HG03139 (cell line): ENCODE measurements at regions not wholly inside any gene's neighbourhood (a gene's known extent, or its start where the extent isn't known, plus 50 kb on each side); places are given as distances from the start of the nearest gene placed in this dataset.
"Not testable (repeated sequence)": the region's sequence is repeated elsewhere in the genome, so short reads cannot be mapped to it uniquely, and the experiment has no call there.

Experiments
- ATAC-seq: cut with Tn5 transposase; IDR thresholded peaks from one replicate; pipeline ENCODE4 v1.9.1; 2021; ENCODE audit not compliant: unreplicated experiment

DNA sequence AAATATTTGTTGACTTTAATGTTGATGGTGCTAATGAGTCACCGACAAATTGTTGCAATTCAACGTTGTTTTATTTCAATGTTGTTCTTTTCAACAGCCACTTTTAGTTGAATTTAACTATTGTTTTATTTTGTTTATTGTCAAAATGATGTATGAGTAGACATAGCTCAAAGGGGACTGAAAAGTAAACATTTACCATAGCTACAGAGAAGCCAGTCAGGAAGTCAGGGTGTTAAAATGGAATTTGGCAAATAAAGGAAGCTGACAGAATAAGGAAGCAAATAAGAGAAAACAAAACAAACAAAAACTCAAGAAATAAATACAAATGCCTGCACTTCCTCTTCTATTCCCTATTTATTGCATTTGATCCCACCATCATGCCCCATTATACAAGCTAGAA, 648.4 kb upstream of the HTR2C start:
- no peak for ATAC-seq

DNA sequence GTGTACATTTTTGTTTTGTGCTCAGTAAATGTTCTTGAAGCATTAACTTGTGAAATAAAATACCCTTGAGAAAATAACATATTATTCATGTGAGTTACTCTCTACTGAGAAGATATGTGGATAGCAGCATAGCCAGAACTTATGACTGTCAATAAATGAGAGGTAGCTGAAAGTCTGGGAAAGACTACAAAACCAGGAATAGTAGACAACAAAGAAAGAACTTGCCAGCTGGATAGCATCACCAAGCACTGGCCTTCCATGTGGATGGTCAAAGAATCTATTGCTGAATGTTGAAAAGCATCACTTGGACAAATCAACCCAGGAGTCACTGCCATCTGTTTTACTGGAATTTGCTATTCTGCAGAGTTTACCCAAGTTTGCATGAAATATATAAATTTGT, 650.0 kb upstream of the HTR2C start:
- ATAC-seq = no peak

DNA sequence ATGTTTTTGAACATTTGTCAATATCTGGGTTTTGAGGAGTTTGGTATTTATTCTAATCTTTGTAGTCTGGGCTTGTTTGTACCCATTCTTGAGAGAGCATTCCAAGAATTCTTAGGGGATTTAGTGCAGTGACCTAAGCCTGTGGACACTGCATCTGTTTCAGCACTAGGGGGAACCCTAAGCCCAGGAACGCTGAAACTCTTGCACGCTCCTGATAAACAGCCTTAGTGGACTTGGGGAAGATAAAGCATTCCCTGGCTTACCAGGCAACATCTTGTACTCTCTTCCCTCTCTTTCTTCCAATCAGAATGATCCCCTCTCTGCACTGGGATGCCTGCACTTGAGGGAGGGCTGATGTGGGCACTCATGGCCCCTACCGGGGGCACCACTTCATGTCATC, 654.9 kb upstream of the HTR2C start:
- ATAC-seq = no peak

DNA sequence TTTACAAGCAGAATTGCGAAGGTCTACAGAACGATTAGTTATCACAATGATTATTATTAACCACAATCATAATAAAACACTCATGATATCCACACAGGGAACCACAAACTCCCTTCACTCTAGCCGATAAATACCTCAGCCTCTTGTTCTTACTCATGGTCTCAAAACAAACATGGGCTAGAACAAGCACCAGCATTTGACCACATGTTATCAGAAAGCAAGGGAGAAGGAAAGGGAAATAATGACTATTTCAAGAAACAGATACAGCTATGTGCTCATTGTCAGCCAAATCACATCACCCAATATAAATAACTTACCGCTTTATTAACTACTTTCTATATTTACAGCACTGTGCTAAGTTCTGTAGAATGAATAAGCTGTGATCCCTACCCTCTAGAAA, 663.2 kb upstream of the HTR2C start:
- no peak for ATAC-seq

DNA sequence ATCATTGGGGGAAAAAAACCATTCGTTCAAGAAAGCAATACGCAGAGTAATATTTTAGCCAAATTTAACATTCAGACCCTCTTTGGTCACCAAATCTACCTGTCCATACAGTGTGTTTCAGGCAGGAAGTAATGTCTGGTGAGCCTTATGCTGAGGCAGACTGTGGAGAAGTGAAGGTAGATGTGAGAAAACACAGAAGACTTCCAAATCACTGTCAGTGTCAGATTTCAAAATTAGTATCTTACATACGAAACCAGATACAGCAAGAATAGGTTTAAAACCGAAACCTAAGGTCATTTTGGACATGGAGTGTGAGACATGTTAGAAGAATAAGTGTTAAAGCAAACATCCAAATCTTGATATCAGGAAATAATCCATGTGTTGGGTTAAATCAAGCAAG, 664.5 kb upstream of the HTR2C start:
- ATAC-seq = no peak

DNA sequence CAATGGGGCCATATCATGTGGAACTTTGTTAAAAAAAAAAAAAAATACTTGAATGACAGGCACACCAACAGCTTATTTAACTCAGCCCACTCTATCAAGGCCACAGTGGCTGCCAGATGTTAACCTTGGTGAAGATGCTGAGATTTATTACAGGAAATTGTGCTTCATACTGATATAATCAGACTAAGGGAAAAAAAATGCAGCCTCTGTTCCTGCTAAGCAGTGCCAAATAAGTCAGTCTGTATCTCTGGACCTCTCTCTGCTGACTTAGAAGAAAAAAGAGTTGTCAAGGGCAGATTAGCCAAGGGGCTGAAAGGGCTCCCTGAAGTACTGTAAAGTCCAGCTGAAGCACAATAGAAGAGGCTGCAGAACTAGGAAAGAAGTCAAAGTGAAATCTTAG, 677.7 kb upstream of the HTR2C start:
- no peak for ATAC-seq

DNA sequence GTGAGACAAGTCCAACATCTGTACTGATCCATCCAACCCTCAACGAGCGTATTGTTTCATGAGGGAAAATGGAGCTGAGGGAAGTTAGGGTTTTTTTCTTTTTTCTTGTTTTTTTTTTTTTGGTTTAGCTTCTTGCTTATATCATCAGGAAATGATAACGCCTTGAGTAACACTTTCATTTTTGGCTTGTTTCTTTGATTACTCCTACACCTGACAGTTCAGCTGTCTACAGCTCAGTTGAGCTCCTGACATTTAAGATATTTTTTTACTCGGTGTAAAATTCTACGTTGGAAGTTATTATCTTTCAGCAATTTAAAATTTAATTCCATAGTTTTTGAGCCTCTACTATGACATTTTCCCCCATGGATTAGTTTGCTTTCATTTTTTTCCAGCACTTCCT, 691.0 kb upstream of the HTR2C start:
- no peak for ATAC-seq

DNA sequence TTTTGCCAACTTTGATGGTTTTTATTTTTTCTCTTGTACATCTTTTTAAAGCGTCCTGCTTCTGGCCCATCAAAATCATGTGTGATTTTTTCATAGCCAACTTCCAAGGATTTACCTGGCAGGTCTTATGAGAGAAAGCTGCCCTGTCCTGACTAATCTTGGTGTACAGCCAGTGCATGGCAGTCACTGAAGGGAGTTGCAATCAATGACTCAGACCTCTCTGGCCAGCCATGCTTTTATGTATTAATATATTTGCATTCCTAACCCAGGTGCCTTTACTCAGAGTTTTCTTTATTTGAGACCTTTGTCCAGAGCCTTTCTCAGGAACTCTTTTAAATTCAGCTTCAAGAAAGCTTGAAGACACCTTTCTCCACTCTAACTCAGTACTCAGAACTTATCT, 691.5 kb upstream of the HTR2C start:
- ATAC-seq = no peak

DNA sequence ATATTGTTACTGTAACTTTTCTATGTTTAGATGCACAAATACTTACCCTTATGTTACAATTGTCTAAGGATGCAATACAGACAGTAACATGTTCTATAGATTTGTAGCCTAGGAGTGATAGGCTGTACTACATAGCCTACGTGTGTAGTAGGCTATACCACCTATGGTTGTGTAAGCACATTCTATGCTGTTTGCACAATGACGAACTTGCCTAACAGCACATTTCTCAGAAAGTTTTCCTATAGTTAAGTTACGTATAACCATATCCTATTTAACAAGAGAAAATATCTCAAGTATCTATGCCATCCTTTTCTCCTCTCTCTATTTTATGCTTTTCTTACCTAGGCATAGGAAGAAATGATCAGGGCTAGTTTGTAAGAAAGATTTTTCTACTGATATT, 710.8 kb upstream of the HTR2C start:
- no peak for ATAC-seq

DNA sequence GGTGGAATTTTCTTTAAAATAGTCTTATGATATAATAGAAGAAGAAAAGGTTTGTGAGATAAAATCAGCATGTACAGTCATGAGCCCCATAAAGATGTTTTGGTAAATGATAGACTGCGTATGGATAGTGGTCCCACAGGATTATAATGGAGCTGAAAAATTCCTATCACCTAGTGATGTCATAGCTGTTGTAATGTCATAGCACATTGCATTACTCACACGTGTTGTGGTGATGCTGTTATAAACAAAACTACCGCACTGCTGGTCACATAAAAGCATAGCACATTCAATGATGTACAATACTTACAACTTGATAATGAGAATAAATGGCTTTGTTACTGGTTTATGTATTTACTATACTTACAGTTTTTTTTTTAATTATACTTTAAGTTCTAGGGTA, 715.2 kb upstream of the HTR2C start:
- ATAC-seq = no peak

DNA sequence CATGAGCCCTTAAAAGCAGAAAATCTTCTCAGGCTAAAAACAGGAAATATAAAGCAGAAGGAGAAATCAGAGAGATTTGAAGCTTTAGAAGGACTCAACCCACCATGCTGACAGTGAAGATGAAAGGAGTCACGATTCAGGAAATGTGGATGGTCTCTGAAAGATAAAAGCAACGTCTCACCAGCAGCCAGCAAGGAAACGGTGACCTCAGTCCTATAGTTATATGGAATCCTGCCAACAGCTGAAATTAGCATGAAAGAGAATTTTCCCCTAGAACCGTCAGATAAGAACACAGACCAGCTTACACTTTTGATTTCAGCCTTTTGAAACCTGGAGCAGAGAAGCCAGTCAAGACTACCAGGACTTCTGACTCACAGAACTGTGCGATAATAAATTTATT, 715.7 kb upstream of the HTR2C start:
- no peak for ATAC-seq

DNA sequence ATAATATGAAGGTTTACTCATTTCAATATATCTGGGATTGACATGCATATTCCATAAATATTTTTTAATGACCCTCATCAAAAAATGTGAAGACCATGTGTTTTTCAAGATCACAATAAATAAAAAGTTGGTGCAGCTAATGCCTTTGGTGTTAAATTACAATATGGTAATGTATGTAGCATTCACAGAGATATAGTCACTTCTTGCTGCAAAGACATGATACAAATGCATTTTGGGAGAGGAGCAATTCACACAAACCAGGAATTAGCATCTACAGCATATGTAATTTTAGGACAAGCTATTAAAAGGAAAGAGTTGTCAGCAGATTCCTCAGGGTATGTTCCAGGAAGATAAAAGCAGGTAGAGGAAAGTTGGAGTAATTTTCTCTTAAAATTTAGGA, 734.5 kb upstream of the HTR2C start:
- no peak for ATAC-seq

DNA sequence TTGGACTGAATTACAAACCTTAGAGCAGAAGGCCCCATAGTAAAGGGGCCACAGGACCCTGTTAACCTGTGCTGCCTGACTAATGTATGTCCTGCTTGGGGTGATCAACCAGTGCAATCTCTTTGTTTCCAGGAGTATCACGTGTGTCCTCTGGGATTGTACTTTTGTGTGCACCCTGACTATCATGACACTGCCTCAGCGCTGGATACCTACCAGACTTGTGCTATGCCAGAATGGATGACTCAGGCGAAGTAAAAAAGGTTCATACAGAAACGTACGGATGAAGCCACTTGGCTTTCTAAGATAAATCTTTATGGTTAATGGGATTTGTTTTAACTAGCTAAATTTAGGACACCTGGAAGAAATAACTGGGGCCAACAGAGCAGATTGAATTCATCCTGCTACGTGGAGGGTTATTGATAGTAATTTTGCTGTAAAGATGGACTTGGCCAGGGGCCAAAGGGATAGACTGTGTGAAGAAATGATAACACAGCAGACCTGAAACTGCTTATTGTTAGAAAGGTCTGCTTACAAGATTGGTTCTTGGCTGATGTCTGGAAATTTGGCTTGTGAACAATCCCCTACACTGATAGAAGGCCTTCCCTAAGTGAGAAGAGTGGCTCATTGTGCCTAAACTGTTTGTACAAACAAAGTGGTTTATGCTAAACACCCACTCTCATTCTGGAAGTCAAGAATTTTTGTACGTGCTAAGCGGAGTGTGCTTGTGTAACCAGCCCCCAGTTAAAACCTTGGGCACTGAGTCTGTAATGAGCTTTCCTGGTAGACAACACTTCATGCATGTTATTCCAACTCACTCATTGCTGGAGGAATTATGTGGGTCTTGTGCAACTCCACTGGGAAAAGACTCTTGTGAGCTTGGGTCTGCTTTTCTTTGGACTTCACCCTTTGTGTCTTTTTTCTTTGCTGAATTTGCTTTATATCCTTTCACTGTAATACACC, 750.5 kb upstream of the HTR2C start:
- no peak for ATAC-seq

DNA sequence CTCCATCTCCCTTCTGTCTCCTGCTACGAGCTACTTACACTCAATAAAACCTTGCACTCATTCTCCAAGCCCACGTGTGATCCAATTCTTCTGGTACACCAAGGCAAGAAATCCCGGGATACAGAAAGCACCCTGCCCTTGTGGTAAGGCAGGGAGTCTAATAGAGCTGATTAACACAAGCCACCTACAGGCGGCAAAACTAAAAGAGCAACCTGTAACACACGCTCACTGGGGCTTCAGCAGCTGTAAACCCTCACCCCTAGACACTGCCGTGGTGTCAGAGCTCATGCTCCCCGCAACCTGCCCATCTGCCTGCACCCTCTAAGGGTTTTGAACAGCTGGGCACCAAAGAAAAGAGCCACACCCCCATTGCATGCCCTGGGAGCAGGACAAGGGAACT, 755.4 kb upstream of the HTR2C start:
- no peak for ATAC-seq

DNA sequence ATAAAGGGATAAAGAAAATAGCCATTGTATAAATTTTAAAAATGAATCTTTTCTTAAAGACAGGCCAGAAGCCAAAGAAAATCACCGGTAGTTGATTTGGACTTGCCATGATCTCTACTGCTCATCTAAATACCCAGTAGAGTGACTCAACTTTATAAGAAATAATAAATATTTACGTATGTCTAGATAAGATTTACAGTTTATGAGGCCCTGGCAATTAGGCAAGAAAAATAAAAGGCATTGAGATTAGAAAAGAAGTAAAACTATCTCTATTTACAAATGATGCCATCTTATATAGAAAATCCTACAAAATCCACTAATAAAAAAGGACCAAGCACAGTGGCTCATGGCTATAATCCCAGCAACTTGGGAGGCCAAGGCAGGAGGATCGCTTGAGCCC, 765.5 kb upstream of the HTR2C start:
- ATAC-seq = no peak

DNA sequence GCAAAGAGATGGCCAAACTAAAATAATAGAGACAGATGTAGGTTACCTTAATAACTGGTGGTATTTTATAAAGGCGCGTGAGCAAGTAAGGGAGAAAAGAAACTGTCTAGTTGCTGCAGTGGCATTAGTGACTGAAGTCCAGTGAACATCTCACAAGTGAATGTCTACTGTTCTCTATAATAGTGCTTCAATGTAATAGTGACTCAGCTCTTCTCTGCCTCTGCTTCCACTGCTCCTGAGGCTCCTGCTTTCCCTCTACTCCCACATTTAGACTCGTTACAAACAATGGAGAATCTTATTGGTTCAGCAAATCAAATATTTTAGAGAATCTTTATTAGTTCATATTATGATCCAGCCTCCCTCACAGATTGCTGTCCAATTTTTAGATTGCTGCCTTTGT, 779.1 kb upstream of the HTR2C start:
- no peak for ATAC-seq

DNA sequence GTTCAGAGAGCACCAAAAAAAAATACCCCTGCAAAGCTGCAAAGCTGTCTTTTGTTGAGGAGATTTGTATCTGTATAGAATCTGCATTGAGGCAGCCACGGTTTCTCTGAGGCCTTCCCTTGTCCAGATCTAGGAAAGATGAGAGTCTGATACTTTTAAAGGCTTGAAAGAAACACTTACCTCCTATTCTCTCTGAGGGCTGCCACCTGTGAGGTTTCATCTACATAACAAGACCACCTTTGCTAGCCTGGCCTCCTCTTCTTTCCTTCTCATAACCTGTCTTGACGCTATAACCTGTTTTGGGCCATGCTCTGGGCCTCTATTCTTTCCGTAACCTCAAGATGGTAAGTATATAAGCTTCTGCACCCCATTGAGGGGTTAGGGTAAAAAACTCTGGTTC, 779.6 kb upstream of the HTR2C start:
- ATAC-seq = no peak

DNA sequence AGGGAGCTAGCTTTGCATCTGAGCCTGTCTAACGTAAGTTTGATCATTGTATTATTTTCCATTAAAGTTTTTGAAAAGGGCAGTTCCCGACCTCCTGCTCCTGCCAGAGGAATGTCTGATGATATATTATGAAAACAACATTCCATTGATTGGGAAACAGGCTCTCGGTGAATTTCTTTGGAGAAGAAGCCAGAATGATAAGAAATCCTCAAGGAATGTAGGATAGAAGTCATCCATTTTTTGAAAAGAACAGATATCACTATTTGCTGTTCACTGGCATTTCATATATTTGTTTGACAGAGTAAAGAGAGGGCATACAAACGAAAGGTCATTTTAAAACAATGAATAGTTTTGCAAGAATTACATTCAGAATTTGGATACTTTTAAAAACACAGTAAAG, 781.0 kb upstream of the HTR2C start:
- ATAC-seq = no peak

DNA sequence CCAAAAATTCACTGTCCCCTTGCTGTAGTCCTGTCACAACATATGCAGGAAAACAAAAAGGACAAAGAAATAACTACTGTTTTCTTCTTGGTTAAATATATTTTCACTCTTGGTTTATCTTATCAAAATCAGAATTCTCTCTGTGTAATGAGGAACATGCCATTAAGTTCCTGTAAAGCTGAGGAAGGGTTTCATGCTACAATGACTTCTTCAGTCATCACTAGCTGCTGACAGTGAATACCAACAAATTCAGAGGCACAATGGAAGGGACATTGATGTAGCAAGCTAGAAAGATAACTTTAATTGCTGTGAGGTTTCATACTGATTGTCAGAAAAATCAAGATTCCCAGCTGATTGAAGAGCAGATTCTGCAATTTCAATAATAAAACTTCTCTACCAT, 782.9 kb upstream of the HTR2C start:
- ATAC-seq = no peak

DNA sequence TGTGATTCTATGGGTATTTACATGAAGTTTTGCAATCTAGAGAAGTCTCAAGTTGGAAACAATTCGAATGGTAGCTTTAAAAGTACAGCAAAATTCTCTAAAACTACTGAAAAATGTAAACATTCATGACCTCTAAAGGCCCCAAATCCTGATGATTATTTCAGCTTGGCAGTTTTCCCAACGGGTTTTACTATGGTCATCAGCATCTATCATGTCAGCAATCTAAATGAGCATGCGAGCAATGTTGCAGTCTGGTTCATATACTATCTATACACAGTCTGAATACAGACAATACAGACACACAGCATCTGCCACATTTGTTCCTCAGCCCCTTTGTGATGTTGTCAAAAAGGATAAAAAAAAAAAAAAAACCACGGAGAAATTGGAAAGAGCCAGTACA, 790.3 kb upstream of the HTR2C start:
- ATAC-seq = no peak

DNA sequence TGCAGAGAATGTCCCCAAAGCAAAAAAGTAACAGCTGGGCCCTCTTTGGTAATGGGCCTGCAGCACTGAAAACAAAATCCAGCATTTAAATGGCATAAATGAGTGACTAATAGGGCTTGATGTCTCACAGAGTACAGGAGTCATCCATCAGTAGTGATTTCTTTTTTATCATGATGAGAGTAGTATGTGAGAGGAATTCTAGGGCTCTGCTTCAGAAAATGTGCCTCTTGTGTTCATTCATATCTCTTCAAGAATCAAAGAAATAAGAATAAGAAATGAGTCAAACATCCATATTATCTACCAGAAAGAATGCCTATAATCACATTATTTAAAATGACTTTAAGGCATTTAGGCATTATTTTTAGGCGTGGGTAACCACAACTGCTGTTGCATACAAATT, 792.9 kb upstream of the HTR2C start:
- no peak for ATAC-seq

DNA sequence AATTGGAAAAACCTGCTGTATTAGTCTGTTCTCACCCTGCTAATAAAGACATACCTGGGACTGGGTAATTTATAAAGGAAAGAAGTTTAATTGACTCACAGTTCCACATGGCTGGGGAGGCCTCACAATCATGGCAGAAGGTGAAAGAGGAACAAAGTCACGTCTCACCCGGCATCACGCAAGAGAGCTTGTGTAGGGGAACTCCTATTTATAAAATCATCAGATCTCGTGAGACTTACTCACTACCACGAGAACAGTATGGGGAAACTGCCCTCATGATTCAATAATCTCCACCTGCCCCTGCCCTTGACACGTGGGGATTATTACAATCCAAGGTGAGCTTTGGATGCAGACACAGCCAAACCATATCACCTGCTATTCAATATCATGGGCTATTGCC, 799.1 kb upstream of the HTR2C start:
- ATAC-seq = not testable (repeated sequence)

DNA sequence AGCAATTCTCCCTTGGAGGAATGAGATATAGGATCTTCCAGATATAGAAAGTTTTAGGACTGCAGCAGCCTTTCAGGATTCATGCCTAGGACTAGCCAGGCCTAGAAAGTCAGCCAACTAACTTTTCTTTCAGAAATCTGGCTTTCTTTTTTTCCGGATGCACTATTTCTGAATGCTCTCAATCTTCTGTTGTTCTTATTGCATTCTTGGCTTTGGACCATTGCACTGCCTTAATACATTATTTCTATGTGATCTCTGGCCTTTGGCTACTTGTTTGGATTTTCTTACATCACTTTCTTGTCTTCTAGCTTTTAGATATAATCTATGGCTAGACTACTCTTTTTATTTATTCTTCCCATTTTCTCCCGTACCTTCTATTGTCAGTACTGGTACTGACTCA, 813.1 kb upstream of the HTR2C start:
- ATAC-seq = no peak
